Liver (tissue), 8 donors: ENCODE measurements at regions not wholly inside any gene's neighbourhood (a gene's known extent, or its start where the extent isn't known, plus 50 kb on each side); places are given as distances from the start of the nearest gene placed in this dataset.

Source experiments
- DNase-seq: peaks from one replicate; pipeline ENCODE4 v3.0.0-alpha.2; 2017; ENCODE audit warnings: low spot score
- H3K27ac ChIP-seq, 2 donors: one replicate each; pipeline ENCODE4 v1.7.0; 2013; ENCODE audit warnings: inconsistent platforms in 2 of 2, low read length in 2 of 2, control low read depth in 1 of 2, low read depth in 1 of 2, mild to moderate bottlenecking in 1 of 2
- H3K27me3 ChIP-seq, 4 donors: one replicate each; pipeline versions ENCODE4 v1.6.1 to v1.7.0; 2013; ENCODE audit warnings: low read length in 3 of 4, inconsistent platforms in 1 of 4, mild to moderate bottlenecking in 1 of 4, moderate library complexity in 1 of 4; ENCODE audit not compliant: control insufficient read depth in 4 of 4, insufficient read depth in 4 of 4
- H3K36me3 ChIP-seq, 4 donors: one replicate each; pipeline versions ENCODE4 v1.6.1 to v1.7.0; 2013; ENCODE audit warnings: low read length in 3 of 4, mild to moderate bottlenecking in 3 of 4, low read depth in 1 of 4, moderate library complexity in 1 of 4; ENCODE audit not compliant: control insufficient read depth in 4 of 4, insufficient read depth in 3 of 4
- H3K4me1 ChIP-seq, 4 donors: one replicate each; pipeline versions ENCODE4 v1.6.1 to v1.7.0; 2013; ENCODE audit warnings: low read length in 3 of 4, mild to moderate bottlenecking in 3 of 4, moderate library complexity in 1 of 4; ENCODE audit not compliant: control insufficient read depth in 4 of 4, insufficient read depth in 4 of 4
- H3K4me3 ChIP-seq, 3 donors: one replicate each; pipeline versions ENCODE4 v1.6.1 to v1.7.0; 2013; ENCODE audit warnings: low read length in 3 of 3, control low read depth in 1 of 3, low read depth in 1 of 3, mild to moderate bottlenecking in 1 of 3
- H3K9ac ChIP-seq, 2 donors: one replicate each; pipeline ENCODE4 v1.7.0; 2013; ENCODE audit warnings: low read length in 2 of 2, mild to moderate bottlenecking in 2 of 2, moderate library complexity in 2 of 2, control low read depth in 1 of 2, low read depth in 1 of 2
- H3K9me3 ChIP-seq, 4 donors: one replicate each; pipeline versions ENCODE4 v1.6.1 to v1.7.0; 2013; ENCODE audit warnings: low read length in 3 of 4; ENCODE audit not compliant: control insufficient read depth in 4 of 4
- FOXA1 ChIP-seq: IDR thresholded peaks from 2 replicates; pipeline ENCODE4 v1.6.1; 2016; ENCODE audit warnings: antibody characterized with exemption
- FOXA2 ChIP-seq: IDR thresholded peaks from 2 replicates; pipeline ENCODE4 v1.6.1; 2016; ENCODE audit warnings: antibody characterized with exemption
- GABPA ChIP-seq, 2 donors: IDR thresholded peaks in 1 of 2; conservative IDR thresholded peaks in 1 of 2; 2 replicates each; pipeline ENCODE4 v1.6.1; 2016; ENCODE audit warnings: antibody characterized with exemption in 2 of 2, mild to moderate bottlenecking in 1 of 2, moderate library complexity in 1 of 2
- JUND ChIP-seq, 2 donors: IDR thresholded peaks; 2 replicates each; pipeline ENCODE4 v1.6.1; 2016; ENCODE audit warnings: antibody characterized with exemption in 2 of 2
- RAD21 ChIP-seq, 2 donors: IDR thresholded peaks; 2 replicates each; pipeline ENCODE4 v1.6.1; 2016; ENCODE audit warnings: antibody characterized with exemption in 2 of 2, mild to moderate bottlenecking in 2 of 2
- RXRA ChIP-seq, 2 donors: IDR thresholded peaks; 2 replicates each; pipeline ENCODE4 v1.6.1; 2017 to 2018; ENCODE audit warnings: antibody characterized with exemption in 2 of 2, mild to moderate bottlenecking in 1 of 2
- SP1 ChIP-seq: IDR thresholded peaks from 2 replicates; pipeline ENCODE4 v1.6.1; 2018; ENCODE audit warnings: antibody characterized with exemption, mild to moderate bottlenecking
- TAF1 ChIP-seq: conservative IDR thresholded peaks from 2 replicates; pipeline ENCODE4 v1.6.1; 2016; ENCODE audit warnings: antibody characterized with exemption, mild to moderate bottlenecking
- WGBS: extraction: QIAGEN DNeasy Blood & Tissue Kit; methylation state at CpG from one replicate; pipeline ENCODE4 v1.1.7; 2013; 5-methylcytosine and 5-hydroxymethylcytosine counted together
- TF ChIP-seq, protein P1 (sequence below): IDR thresholded peaks from 2 replicates; pipeline ENCODE4 v1.6.1; 2016; ENCODE audit warnings: antibody characterized with exemption, mild to moderate bottlenecking
- TF ChIP-seq, protein P2 (sequence below): IDR thresholded peaks from 2 replicates; pipeline ENCODE4 v1.6.1; 2016; ENCODE audit warnings: antibody characterized with exemption
- TF ChIP-seq, protein P3 (sequence below): IDR thresholded peaks from 2 replicates; pipeline ENCODE4 v1.6.1; 2016; ENCODE audit warnings: antibody characterized with exemption
- TF ChIP-seq, protein P4 (sequence below): IDR thresholded peaks from 2 replicates; pipeline ENCODE4 v1.6.1; 2016; ENCODE audit warnings: antibody characterized with exemption
- TF ChIP-seq, protein P5 (sequence below): fragments of 150-350 bp; IDR thresholded peaks from 2 replicates; pipeline ENCODE4 v1.5.1; 2017; ENCODE audit warnings: improper control_type of control experiment, low read depth, low read length; ENCODE audit not compliant: missing input control
- donor health status: healthy.
- donor health status: healthy.
- donor health status: healthy.
- donor health status: healthy.
- donor health status: healthy.

DNA sequence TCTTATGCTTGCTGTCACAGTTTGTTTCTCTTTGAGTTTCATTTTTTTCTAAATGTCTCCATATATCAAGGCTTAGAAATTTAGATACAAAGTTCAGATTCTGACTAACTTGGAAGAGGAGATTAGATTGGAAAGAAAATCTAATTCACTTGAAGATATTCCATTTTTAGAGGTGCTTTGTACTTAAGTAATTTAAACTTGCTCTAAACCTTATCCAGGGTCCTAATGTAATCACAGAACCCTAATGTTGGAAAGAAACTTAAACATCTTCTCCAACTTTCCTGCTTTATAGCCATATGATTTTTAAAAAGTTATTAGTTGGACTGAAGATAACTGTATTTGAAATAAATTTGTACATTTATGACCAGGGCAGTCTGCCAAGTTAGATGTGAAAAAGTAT, 81.1 kb upstream of the ARHGEF3 start:
- Histone ChIP-seq H3K9ac (no peak overlapping the region), H3K36me3 (no peaks in the 10 kb centered on the region), H3K27me3 (no peaks in the 10 kb centered on the region), H3K27ac (no peak overlapping the region), H3K4me1 (no peaks in the 10 kb centered on the region), H3K4me3 (no peak overlapping the region), H3K9me3 (no peaks in the 10 kb centered on the region)
- TF ChIP-seq TAF1: no peak
- TF ChIP-seq RAD21 (IDR thresholded peaks at IDR 0.05): no peak
- no peak for TF ChIP-seq SP1
- TF ChIP-seq, protein P1, sequence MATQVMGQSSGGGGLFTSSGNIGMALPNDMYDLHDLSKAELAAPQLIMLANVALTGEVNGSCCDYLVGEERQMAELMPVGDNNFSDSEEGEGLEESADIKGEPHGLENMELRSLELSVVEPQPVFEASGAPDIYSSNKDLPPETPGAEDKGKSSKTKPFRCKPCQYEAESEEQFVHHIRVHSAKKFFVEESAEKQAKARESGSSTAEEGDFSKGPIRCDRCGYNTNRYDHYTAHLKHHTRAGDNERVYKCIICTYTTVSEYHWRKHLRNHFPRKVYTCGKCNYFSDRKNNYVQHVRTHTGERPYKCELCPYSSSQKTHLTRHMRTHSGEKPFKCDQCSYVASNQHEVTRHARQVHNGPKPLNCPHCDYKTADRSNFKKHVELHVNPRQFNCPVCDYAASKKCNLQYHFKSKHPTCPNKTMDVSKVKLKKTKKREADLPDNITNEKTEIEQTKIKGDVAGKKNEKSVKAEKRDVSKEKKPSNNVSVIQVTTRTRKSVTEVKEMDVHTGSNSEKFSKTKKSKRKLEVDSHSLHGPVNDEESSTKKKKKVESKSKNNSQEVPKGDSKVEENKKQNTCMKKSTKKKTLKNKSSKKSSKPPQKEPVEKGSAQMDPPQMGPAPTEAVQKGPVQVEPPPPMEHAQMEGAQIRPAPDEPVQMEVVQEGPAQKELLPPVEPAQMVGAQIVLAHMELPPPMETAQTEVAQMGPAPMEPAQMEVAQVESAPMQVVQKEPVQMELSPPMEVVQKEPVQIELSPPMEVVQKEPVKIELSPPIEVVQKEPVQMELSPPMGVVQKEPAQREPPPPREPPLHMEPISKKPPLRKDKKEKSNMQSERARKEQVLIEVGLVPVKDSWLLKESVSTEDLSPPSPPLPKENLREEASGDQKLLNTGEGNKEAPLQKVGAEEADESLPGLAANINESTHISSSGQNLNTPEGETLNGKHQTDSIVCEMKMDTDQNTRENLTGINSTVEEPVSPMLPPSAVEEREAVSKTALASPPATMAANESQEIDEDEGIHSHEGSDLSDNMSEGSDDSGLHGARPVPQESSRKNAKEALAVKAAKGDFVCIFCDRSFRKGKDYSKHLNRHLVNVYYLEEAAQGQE: no peak
- no peak for TF ChIP-seq RXRA (IDR thresholded peaks at IDR 0.05)
- TF ChIP-seq, protein P2, sequence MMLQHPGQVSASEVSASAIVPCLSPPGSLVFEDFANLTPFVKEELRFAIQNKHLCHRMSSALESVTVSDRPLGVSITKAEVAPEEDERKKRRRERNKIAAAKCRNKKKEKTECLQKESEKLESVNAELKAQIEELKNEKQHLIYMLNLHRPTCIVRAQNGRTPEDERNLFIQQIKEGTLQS: no peak
- TF ChIP-seq GABPA (IDR thresholded peaks at IDR 0.05 in 1 of 2, conservative IDR thresholded peaks at IDR 0.05 in 1 of 2): no peak
- no peak for TF ChIP-seq FOXA1
- no peak for TF ChIP-seq FOXA2
- TF ChIP-seq, protein P3, sequence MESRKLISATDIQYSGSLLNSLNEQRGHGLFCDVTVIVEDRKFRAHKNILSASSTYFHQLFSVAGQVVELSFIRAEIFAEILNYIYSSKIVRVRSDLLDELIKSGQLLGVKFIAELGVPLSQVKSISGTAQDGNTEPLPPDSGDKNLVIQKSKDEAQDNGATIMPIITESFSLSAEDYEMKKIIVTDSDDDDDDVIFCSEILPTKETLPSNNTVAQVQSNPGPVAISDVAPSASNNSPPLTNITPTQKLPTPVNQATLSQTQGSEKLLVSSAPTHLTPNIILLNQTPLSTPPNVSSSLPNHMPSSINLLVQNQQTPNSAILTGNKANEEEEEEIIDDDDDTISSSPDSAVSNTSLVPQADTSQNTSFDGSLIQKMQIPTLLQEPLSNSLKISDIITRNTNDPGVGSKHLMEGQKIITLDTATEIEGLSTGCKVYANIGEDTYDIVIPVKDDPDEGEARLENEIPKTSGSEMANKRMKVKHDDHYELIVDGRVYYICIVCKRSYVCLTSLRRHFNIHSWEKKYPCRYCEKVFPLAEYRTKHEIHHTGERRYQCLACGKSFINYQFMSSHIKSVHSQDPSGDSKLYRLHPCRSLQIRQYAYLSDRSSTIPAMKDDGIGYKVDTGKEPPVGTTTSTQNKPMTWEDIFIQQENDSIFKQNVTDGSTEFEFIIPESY: no peak
- no peak for TF ChIP-seq JUND (IDR thresholded peaks at IDR 0.05)
- TF ChIP-seq, protein P4, sequence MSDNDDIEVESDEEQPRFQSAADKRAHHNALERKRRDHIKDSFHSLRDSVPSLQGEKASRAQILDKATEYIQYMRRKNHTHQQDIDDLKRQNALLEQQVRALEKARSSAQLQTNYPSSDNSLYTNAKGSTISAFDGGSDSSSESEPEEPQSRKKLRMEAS: no peak
- TF ChIP-seq, protein P5, sequence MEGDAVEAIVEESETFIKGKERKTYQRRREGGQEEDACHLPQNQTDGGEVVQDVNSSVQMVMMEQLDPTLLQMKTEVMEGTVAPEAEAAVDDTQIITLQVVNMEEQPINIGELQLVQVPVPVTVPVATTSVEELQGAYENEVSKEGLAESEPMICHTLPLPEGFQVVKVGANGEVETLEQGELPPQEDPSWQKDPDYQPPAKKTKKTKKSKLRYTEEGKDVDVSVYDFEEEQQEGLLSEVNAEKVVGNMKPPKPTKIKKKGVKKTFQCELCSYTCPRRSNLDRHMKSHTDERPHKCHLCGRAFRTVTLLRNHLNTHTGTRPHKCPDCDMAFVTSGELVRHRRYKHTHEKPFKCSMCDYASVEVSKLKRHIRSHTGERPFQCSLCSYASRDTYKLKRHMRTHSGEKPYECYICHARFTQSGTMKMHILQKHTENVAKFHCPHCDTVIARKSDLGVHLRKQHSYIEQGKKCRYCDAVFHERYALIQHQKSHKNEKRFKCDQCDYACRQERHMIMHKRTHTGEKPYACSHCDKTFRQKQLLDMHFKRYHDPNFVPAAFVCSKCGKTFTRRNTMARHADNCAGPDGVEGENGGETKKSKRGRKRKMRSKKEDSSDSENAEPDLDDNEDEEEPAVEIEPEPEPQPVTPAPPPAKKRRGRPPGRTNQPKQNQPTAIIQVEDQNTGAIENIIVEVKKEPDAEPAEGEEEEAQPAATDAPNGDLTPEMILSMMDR: no peak
- DNase-seq: no peak

DNA sequence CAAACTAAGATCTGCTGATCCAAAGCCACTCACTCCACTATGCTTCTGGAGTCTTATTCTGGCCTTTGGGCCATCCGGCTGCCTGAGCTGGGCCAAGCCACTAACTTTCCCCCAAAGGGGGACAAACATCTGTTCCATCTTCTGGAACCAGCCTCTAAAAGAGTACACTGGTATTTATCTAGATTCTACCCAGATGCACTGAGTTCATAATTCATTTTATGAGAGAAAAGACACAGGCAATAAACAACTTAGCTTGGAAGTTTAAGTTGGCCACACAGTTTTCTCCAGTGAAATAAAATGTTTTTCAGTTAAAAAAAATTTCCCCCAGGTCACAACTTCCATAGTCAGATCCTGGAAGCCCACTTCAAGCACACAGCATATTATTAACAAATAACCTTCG, 80.1 kb upstream of the ARHGEF3 start:
- no peak overlapping the region for H3K9ac ChIP-seq
- H3K27ac ChIP-seq: no peak overlapping the region
- no peaks in the 10 kb centered on the region for H3K9me3 ChIP-seq
- H3K4me1 ChIP-seq: no peaks in the 10 kb centered on the region
- no peak for DNase-seq
- H3K27me3 ChIP-seq: no peaks in the 10 kb centered on the region
- no peaks in the 10 kb centered on the region for H3K36me3 ChIP-seq
- TF ChIP-seq, protein P2: no peak
- TF ChIP-seq TAF1 (no peak), FOXA1 (no peak), RXRA (IDR thresholded peaks at IDR 0.05) (no peak)
- 97% methylated on average over 2 of the region's 2 CpGs for WGBS
- H3K4me3 ChIP-seq: no peak overlapping the region
